ENCODE measurements at regions not wholly inside any gene's neighbourhood (a gene's known extent, or its start where the extent isn't known, plus 50 kb on each side); places are given as distances from the start of the nearest gene placed in this dataset.

GRCh38 chr20:56716806-56717205, 87.7 kb downstream of the TFAP2C start:
- Histone ChIP-seq H3K9me2 (ENCODE audit: low read depth, low read length) (no peaks in the 10 kb centered on the region), H3K4me3 (ENCODE audit: low read depth, low read length, poor library complexity, severe bottlenecking) (no peak overlapping the region), H3K27me3 (ENCODE audit: insufficient read depth, low read length) (no peaks in the 10 kb centered on the region), H2AFZ (ENCODE audit: low read length) (no peak overlapping the region), H3F3A (ENCODE audit: insufficient read depth, low read length) (no peaks in the 10 kb centered on the region), H3K9ac (ENCODE audit: low read length) (no peak overlapping the region), H3K4me1 (ENCODE audit: insufficient read depth, low read length, severe bottlenecking) (no peaks in the 10 kb centered on the region), H3K79me2 (ENCODE audit: insufficient read depth, low read length) (no peaks in the 10 kb centered on the region), H4K20me1 (ENCODE audit: insufficient read depth, low read length) (no peaks in the 10 kb centered on the region), H3K36me3 (ENCODE audit: insufficient read depth, low read length) (no peaks in the 10 kb centered on the region), H3K9me3 (ENCODE audit: low read length) (no peaks in the 10 kb centered on the region), H3K27ac (ENCODE audit: low read depth, low read length, poor library complexity, severe bottlenecking) (no peak overlapping the region), H3K4me2 (ENCODE audit: low read length) (no peak overlapping the region)
- TF ChIP-seq EZH2 (IDR thresholded peaks at IDR 0.05; ENCODE audit: borderline replicate concordance, low read length), result no peak
- no peak for TF ChIP-seq CTCF (IDR thresholded peaks at IDR 0.05; ENCODE audit: low read length)

DNA sequence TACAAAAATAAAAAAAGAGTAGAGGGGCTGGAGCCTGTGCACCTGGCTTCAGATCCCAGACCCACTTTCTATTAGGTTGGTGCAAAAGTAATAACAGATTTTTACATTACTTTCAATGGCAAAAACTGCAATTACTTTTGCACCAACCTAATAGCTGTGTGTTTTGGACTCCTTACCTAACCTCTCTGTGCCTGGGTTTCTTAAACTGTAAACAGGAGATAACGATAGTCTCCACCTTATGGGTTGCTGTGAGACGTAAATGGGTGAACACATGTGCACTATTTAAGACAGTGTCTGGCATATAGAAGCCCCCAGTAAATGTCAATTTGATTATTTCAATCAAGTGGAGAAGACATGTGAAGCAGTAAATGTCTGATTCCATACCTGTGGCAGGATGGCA, 89.7 kb downstream of the TFAP2C start:
- H3K79me2 ChIP-seq (ENCODE audit: insufficient read depth, low read length), result no peaks in the 10 kb centered on the region

DNA sequence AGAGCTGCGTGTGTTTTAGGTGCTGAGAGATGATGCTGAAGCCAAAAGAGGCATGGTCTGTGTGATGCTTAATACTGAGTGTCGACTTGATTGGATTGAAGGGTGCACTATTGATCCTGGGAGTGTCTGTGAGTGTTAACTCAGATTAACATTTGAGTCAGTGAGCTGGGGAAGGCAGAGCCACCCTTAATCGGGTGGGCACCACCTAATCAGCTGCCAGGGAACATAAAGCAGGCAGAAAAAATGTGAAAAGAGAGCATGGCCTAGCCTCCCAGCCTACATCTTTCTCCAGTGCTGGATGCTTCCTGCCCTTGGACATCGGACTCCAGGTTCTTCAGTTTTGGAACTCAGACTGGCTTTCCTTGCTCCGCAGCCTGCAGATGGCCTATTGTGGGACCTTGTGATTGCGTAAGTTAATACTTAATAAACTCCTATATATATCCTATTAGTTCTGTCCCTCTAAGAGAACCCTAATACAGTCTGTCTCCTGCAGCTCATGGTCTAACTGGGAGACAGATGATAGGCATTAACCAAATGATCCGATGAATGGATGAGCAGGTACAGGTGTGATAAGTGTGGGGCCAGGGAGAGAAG, 91.6 kb downstream of the TFAP2C start:
- H3F3A ChIP-seq (ENCODE audit: insufficient read depth, low read length), result no peaks in the 10 kb centered on the region
- no peaks in the 10 kb centered on the region for H3K9me3 ChIP-seq (ENCODE audit: low read length)
- H3K4me1 ChIP-seq (ENCODE audit: insufficient read depth, low read length, severe bottlenecking), result no peaks in the 10 kb centered on the region
- H2AFZ ChIP-seq (ENCODE audit: low read length), result no peak overlapping the region
- H3K9me2 ChIP-seq (ENCODE audit: low read depth, low read length), result no peaks in the 10 kb centered on the region
- no peaks in the 10 kb centered on the region for H3K79me2 ChIP-seq (ENCODE audit: insufficient read depth, low read length)
- H3K27me3 ChIP-seq (ENCODE audit: insufficient read depth, low read length), result no peaks in the 10 kb centered on the region
- no peak overlapping the region for H3K27ac ChIP-seq (ENCODE audit: low read depth, low read length, poor library complexity, severe bottlenecking)
- no peaks in the 10 kb centered on the region for H3K36me3 ChIP-seq (ENCODE audit: insufficient read depth, low read length)
- no peak overlapping the region for H3K9ac ChIP-seq (ENCODE audit: low read length)
- no peak for TF ChIP-seq EZH2 (IDR thresholded peaks at IDR 0.05; ENCODE audit: borderline replicate concordance, low read length)
- no peak for TF ChIP-seq CTCF (IDR thresholded peaks at IDR 0.05; ENCODE audit: low read length)
- H3K4me3 ChIP-seq (ENCODE audit: low read depth, low read length, poor library complexity, severe bottlenecking), result no peak overlapping the region
- H3K4me2 ChIP-seq (ENCODE audit: low read length), result no peak overlapping the region
- H4K20me1 ChIP-seq (ENCODE audit: insufficient read depth, low read length), result no peaks in the 10 kb centered on the region

More for the DNA sequence above, 89.7 kb downstream of the TFAP2C start:
- no peak for TF ChIP-seq CTCF (IDR thresholded peaks at IDR 0.05; ENCODE audit: low read length)
- no peak for TF ChIP-seq EZH2 (IDR thresholded peaks at IDR 0.05; ENCODE audit: borderline replicate concordance, low read length)
- Histone ChIP-seq H2AFZ (ENCODE audit: low read length) (no peak overlapping the region), H3K4me1 (ENCODE audit: insufficient read depth, low read length, severe bottlenecking) (no peaks in the 10 kb centered on the region), H3K4me2 (ENCODE audit: low read length) (no peak overlapping the region), H3K36me3 (ENCODE audit: insufficient read depth, low read length) (no peaks in the 10 kb centered on the region), H4K20me1 (ENCODE audit: insufficient read depth, low read length) (no peaks in the 10 kb centered on the region), H3K9me2 (ENCODE audit: low read depth, low read length) (no peaks in the 10 kb centered on the region), H3F3A (ENCODE audit: insufficient read depth, low read length) (no peaks in the 10 kb centered on the region), H3K27ac (ENCODE audit: low read depth, low read length, poor library complexity, severe bottlenecking) (no peak overlapping the region), H3K9me3 (ENCODE audit: low read length) (no peaks in the 10 kb centered on the region), H3K4me3 (ENCODE audit: low read depth, low read length, poor library complexity, severe bottlenecking) (no peak overlapping the region), H3K27me3 (ENCODE audit: insufficient read depth, low read length) (no peaks in the 10 kb centered on the region), H3K9ac (ENCODE audit: low read length) (no peak overlapping the region)
